AG04449 (cell line): ENCODE measurements at regions not wholly inside any gene's neighbourhood (a gene's known extent, or its start where the extent isn't known, plus 50 kb on each side); places are given as distances from the start of the nearest gene placed in this dataset.

Experiments
- CTCF ChIA-PET: fragments of 350-600 bp; formaldehyde crosslinking; extraction: SDS; loops from one replicate; lab custom pipeline; 2021; ENCODE audit warnings: antibody characterized with exemption; lab: Yijun Ruan, JAX
- POLR2A ChIA-PET: fragments of 400-600, 350-600 bp; formaldehyde crosslinking; extraction: SDS; loops from one replicate; lab custom pipeline; 2020; ENCODE audit warnings: antibody characterized with exemption, inconsistent platforms; lab: Yijun Ruan, JAX
- DNase-seq: peaks from one replicate; pipeline ENCODE4 v3.0.0-alpha.2; 2010; ENCODE audit warnings: low read depth, low spot score
- H3K4me3 ChIP-seq: 2 replicates; pipeline ENCODE4 v1.5.1; 2011; ENCODE audit warnings: low read depth, mild to moderate bottlenecking, control low read depth, low read length
- TF ChIP-seq, protein P1 (sequence below): IDR thresholded peaks from one replicate; pipeline ENCODE4 v1.5.1; 2011; ENCODE audit warnings: mild to moderate bottlenecking, moderate library complexity, low read length, control low read depth, inconsistent platforms; ENCODE audit not compliant: insufficient read depth; ENCODE audit errors: missing control alignments

DNA sequence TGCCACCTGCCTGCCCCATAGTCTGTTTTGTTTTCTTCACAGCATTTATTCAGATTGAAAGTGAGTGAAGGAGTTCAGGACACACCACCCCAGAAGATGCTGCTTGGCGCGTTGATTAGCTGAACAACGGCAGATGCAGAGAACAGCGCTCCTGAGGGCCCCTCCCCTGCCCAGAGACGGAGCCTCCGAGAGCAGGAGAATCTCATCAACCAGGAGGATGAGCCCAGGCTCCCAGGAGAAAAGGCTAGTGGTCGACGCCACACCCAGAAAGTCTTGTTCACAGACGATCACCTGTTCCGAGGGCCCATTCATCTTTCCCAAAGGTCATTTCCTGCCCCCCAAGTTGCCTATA is 180.4 kb upstream of the PPP1R26 start:
- H3K4me3 ChIP-seq: no peak overlapping the region
- DNase-seq: no peak
- TF ChIP-seq, protein P1, sequence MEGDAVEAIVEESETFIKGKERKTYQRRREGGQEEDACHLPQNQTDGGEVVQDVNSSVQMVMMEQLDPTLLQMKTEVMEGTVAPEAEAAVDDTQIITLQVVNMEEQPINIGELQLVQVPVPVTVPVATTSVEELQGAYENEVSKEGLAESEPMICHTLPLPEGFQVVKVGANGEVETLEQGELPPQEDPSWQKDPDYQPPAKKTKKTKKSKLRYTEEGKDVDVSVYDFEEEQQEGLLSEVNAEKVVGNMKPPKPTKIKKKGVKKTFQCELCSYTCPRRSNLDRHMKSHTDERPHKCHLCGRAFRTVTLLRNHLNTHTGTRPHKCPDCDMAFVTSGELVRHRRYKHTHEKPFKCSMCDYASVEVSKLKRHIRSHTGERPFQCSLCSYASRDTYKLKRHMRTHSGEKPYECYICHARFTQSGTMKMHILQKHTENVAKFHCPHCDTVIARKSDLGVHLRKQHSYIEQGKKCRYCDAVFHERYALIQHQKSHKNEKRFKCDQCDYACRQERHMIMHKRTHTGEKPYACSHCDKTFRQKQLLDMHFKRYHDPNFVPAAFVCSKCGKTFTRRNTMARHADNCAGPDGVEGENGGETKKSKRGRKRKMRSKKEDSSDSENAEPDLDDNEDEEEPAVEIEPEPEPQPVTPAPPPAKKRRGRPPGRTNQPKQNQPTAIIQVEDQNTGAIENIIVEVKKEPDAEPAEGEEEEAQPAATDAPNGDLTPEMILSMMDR: no peak
- ChIA-PET CTCF (interaction anchor here (1.0 kb wide), 1 partner anchor 12 kb away, joined by 3 read pairs; no protein-coding TSS in a partner anchor), POLR2A (no interaction called here)

DNA sequence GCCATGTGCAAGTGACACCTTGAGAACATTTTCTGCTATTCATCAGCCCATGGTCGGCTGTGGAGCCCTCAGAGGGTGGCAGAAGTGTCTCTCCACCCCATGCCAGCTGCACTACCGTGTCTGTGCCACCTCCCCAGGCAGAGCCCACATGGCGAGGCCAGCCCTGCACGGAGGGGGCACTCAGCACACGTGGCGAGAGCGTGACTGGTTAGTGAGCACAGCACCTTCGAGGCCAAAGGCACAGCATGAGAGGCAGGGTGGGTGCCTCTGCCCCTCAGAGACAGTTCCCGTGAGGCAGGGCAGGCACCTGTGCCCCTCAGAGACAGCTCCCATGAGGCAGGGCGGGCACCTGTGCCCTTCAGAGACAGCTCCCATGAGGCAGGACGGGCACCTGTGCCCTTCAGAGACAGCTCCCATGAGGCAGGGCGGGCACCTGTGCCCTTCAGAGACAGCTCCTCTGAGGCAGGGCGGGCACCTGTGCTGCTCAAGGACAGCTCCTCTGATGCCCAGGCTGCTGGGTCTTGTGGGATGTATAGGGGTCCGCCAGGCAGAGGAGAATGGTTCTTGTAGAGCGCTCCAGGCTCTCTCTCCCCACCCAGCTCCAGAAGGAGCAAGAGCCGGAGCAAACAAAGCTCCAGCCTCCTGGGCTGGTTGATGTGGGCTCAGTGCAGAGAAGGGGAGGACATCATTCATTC is 179.8 kb upstream of the PPP1R26 start:
- TF ChIP-seq, protein P1: no peak
- ChIA-PET CTCF (no interaction called here), POLR2A (no interaction called here)
- no peak for DNase-seq
- H3K4me3 ChIP-seq: no peak overlapping the region

DNA sequence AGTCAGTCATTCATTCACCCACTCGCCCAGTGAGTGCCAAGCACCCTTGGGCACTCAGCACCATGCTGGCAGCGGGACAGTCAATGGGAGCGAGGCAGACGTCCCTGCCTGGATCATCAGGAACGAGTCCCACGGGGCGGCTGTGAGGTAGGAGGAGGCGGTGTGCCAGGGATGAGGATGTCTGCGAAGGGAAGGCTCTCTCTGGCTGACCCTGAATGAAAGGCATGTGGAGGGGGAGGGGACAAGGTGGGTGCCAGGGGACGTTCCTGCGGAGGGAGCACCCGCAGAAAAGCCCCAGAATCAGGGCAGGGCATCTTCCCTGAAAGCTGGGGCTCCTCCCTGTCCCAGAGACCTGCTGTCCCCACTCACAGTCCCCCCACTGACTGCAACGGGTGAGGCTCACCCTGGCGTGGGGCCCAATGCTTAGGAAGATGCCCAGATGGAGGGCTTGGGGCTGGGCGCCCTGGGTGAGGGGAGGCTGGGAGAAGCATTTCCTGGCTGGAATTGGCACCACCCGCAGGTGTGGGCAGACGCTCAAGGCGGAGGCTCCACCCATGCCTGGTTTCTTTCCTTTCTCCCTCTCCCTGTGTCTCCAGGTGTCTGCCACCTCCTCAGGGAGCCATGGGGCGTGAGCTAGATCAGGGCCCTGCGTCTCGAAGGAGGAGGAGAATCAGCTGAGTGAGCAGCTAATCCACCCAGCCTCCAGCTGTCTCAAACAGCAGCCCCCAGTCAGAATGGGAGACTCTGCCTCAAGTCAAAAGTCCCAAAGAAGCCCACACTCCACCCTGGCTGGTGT is 179.0 kb upstream of the PPP1R26 start:
- H3K4me3 ChIP-seq: no peak overlapping the region
- no peak for DNase-seq
- TF ChIP-seq, protein P1: no peak
- CTCF ChIA-PET: no interaction called here
- POLR2A ChIA-PET: no interaction called here

DNA sequence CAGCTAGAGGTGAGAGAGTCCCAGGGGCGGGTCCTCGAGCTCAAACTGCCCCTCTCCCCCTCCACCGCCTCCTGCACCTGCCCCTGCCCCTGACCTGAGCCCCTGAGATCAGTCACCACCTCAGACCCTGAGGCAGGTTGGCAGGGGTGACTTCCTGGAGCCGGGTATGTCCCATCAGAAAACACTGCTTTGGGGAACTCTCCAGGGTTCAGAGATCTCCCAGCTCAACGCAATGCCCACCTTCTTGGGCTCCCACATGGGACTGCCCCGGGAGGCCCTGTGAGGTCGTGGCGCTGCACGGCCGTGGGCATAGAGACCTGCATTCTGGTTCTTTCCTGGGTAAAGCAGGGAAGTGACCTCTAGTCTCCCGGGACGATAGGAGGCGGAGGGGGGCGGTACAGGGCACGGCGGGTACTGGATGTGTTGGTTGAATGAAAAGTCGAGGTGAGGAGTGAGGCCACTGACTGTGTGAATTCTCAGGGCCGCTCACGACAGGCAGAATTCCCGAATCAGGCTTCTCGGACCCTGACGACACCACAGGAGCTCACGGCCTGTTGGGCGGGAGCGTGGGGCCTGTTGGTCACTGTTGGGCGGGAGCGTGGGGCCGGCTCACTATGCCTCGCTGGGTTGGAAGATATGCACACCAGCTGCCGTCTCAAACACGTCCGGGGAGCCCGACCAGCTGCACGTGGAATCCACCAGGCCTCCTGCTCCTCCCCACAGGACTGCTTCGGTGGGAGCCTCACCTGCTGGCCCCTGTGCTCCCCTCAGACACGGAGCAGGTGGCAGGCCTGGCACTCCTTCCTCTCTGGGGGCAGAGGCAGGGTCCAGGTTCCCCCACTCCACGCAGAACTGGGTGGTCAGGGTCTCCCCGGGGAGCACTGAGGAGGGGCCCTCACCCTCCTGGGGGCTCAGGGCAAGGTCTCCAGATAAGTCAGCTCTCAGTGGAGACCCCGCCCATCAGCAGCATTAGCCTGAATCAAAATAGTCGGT is 178.0 kb upstream of the PPP1R26 start:
- CTCF ChIA-PET: no interaction called here
- POLR2A ChIA-PET: no interaction called here
- H3K4me3 ChIP-seq: no peak overlapping the region
- DNase-seq: no peak
- TF ChIP-seq, protein P1: no peak

DNA sequence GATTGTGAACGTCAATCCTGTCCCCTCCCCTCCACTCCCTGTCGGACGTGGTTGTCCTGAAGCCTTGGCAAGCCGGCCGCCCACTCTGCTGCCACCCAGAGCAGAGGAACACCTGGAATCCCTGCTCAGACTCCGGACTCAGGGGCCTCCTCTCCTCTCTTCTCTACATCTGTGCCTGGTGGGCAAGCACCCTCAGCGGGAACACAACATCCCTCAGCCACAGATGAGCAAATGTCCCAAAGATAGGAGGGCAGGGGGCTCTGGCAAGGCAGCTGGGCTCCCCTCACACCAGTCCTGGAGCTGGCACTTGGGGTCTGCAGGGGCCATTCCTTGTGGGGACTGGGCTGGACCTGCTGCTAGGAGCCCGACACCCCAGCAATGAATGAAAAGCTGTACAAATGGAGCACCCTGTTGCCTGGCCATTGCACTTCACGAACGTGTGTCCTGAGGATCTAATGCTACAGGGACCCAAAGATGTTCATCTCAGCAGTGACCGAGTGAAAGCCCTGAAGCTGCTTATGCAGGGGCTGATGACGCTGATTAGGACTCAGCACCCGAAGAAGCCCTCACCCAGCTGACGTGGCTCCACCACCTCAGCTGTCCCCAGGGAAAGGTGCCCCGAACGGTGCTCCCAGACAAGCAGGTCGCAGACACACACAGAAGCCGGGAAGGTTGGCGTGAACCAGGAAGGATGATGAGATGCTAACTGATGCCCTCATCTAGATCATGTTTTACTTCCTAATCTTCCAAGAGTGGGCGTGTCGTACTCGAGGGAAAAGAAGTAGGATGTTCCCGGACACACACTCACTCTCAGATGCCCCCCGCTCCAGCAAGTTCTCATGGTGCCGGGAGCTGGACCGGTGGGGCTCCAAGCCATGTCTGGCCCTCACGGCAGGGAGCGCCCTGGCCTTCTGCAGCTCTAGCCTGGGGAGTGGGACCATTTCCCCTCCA is 177.0 kb upstream of the PPP1R26 start:
- no peak overlapping the region for H3K4me3 ChIP-seq
- no peak for DNase-seq
- ChIA-PET POLR2A (no interaction called here), CTCF (no interaction called here)
- TF ChIP-seq, protein P1: no peak
